ENCODE measurements at regions not wholly inside any gene's neighbourhood (a gene's known extent, or its start where the extent isn't known, plus 50 kb on each side); places are given as distances from the start of the nearest gene placed in this dataset.

- POLR2A ChIA-PET: no interaction called here
- no peak for DNase-seq (ENCODE audit: low read depth, low spot score)
- TF ChIP-seq CTCF (IDR thresholded peaks at IDR 0.05; ENCODE audit: insufficient read depth, low read length, missing control alignments): no peak
- H3K4me3 ChIP-seq (ENCODE audit: low read depth, low read length): no peak overlapping the region
- CTCF ChIA-PET: no interaction called here
Measured at GRCh38 chr21:23160914-23161313, 2162.7 kb downstream of the NCAM2 start.

- TF ChIP-seq CTCF (IDR thresholded peaks at IDR 0.05; ENCODE audit: insufficient read depth, low read length, missing control alignments): no peak
- no peak overlapping the region for H3K4me3 ChIP-seq (ENCODE audit: low read depth, low read length)
- no peak for DNase-seq (ENCODE audit: low read depth, low spot score)
- POLR2A ChIA-PET: no interaction called here
- CTCF ChIA-PET: no interaction called here
Measured at GRCh38 chr21:23162198-23162946, 2164.2 kb downstream of the NCAM2 start.

Measured in AG04449 (cell line).